Type B pancreatic cell (in vitro differentiated cells): ENCODE measurements at regions not wholly inside any gene's neighbourhood (a gene's known extent, or its start where the extent isn't known, plus 50 kb on each side); places are given as distances from the start of the nearest gene placed in this dataset.

Experiments
- DNase-seq: peaks from one replicate; pipeline ENCODE4 v3.0.0; 2021; ENCODE audit warnings: mixed read lengths; ENCODE audit not compliant: unreplicated experiment; ENCODE audit errors: extremely low spot score
- H3K27ac Mint-ChIP-seq: 2 replicates; pipeline ENCODE4 v1.8.0; 2021; ENCODE audit warnings: mild to moderate bottlenecking, mixed read lengths
- H3K27me3 Mint-ChIP-seq: 2 replicates; pipeline ENCODE4 v1.8.0; 2021; ENCODE audit warnings: mixed read lengths
- H3K36me3 Mint-ChIP-seq: 2 replicates; pipeline ENCODE4 v1.8.0; 2021; ENCODE audit warnings: mixed read lengths
- H3K4me1 Mint-ChIP-seq: one replicate; pipeline ENCODE4 v1.8.0; 2021; ENCODE audit warnings: mixed read lengths; ENCODE audit not compliant: unreplicated experiment
- H3K4me3 Mint-ChIP-seq: 2 replicates; pipeline ENCODE4 v1.8.0; 2021; ENCODE audit warnings: mild to moderate bottlenecking, mixed read lengths
- H3K9me3 Mint-ChIP-seq: 2 replicates; pipeline ENCODE4 v1.8.0; 2021; ENCODE audit warnings: mixed read lengths
- TF ChIP-seq, protein P1 (sequence below): fragments of 200-600 bp; sonication (generic); conservative IDR thresholded peaks from 2 replicates; pipeline ENCODE4 v1.5.0; 2021; ENCODE audit warnings: antibody characterized with exemption, mild to moderate bottlenecking

DNA sequence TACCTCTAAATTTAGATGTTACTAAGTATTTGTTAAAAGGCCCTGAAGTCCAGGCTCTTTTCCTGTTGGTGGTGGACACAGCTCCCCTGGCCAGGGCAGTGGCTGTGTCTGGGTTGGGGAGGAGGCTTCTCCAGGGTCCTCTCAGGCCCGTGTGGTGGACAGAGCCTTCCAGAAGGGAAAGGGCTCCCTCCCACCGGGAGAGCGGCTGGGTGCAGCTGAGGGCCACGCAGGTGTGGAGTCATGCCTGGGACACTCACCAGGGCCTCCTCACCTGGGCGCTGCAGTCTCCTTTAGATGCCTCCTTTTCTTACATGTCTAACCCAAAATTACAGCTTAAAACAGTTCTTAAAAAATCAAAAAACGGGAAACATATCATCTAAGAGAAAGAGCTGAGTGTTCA lies 128.2 kb upstream of the TCERG1L start:
- Mint-ChIP-seq H3K27ac (no peak overlapping the region), H3K9me3 (no peaks in the 10 kb centered on the region), H3K4me3 (no peak overlapping the region), H3K27me3 (peaks cover 47% of the 10 kb centered on the region), H3K36me3 (no peaks in the 10 kb centered on the region), H3K4me1 (no peaks in the 10 kb centered on the region)
- DNase-seq: no peak
- TF ChIP-seq, protein P1, sequence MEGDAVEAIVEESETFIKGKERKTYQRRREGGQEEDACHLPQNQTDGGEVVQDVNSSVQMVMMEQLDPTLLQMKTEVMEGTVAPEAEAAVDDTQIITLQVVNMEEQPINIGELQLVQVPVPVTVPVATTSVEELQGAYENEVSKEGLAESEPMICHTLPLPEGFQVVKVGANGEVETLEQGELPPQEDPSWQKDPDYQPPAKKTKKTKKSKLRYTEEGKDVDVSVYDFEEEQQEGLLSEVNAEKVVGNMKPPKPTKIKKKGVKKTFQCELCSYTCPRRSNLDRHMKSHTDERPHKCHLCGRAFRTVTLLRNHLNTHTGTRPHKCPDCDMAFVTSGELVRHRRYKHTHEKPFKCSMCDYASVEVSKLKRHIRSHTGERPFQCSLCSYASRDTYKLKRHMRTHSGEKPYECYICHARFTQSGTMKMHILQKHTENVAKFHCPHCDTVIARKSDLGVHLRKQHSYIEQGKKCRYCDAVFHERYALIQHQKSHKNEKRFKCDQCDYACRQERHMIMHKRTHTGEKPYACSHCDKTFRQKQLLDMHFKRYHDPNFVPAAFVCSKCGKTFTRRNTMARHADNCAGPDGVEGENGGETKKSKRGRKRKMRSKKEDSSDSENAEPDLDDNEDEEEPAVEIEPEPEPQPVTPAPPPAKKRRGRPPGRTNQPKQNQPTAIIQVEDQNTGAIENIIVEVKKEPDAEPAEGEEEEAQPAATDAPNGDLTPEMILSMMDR: no peak

DNA sequence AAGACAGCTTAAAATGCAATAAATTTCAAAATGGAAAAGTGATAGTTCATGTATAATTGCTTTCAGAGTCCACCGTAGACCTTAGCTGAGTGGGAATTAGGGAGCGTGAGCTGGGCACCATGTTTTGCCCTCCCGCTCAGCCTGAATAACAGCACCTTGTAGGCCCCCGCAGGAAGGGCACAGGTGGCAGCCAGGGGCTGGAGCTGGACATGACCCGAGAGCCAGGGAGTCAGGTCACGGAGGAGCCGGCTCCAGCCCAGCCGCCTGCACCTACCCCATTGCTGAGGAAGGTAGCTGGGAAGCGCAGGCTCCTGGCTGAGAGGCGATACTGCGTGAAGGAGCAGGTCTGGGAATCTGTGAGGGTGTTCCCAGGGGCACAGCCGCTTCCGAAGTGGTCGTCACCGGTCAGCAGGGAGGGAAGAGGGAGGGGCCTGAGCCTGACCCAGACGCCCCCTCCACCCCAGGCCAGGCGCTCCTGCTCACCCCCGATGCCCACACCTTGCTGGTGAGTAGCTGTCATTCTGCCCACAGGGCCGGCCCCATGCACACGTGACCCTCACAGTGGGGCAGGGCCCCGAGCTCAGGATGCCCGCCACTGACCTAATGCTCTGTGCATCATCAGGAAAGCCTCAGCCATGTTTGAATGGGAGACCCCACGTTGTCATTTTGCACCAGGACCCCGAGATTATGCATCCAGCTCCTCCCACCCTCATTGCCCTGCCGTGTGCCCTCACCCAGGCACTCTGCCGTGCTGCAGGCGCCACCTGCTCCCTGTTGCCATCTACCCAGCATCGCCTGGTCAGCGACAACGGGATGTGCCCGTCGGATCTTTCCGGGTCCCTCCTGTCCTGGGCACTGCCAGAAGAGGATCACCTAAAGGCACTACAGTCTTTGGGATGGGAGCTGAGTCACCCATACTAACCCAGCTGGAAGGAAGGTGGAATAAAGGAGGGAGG lies 129.2 kb upstream of the TCERG1L start:
- Mint-ChIP-seq H3K27ac (no peak overlapping the region), H3K36me3 (no peaks in the 10 kb centered on the region), H3K27me3 (peaks cover 51% of the 10 kb centered on the region), H3K4me1 (no peaks in the 10 kb centered on the region), H3K9me3 (no peaks in the 10 kb centered on the region), H3K4me3 (no peak overlapping the region)
- TF ChIP-seq, protein P1: no peak
- DNase-seq: no peak

DNA sequence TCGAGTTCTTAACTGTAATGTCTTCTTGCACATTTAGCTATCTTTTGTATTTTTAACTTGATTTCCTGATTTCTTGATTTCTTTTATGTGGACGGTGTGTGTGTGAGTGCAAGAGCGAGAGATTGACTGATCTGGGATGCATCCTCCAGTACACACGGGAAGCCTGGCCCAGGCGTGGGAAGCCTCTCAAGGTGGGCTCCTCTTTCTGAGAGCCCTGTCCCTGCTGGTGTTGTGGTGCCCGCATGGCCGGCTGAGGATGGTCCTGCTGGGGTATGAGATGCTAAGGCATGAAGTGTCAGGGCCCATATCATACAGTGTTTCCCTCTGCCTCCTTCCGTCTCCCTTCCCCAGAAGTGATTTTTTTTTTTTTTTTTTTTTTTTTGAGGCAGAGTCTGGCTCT lies 130.8 kb upstream of the TCERG1L start:
- TF ChIP-seq, protein P1: no peak
- no peak for DNase-seq
- H3K36me3 Mint-ChIP-seq: no peaks in the 10 kb centered on the region
- H3K27me3 Mint-ChIP-seq: peaks cover 50% of the 10 kb centered on the region
- no peaks in the 10 kb centered on the region for H3K9me3 Mint-ChIP-seq
- no peaks in the 10 kb centered on the region for H3K4me1 Mint-ChIP-seq
- H3K4me3 Mint-ChIP-seq: no peak overlapping the region
- no peak overlapping the region for H3K27ac Mint-ChIP-seq

DNA sequence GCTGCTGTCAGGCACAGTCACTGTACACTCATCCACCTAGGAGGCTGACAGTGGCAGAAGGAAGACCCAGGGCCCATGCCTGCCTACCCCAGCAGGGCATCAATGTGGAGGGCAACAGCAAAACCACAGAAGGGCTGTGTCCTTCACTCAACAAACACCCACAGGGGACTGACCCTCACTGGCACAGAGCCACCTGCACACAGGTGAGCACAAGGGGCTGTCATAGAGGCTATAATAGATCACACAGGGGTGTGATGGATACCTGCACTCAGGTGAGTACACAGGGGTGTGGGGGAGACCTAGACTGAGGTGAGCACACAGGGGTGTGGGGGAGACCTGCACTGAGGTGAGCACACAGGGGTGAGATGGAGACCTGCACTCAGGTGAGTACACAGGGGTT lies 132.8 kb upstream of the TCERG1L start:
- Mint-ChIP-seq H3K4me1 (peaks cover under 1% of the 10 kb centered on the region), H3K27ac (no peak overlapping the region), H3K36me3 (no peaks in the 10 kb centered on the region), H3K4me3 (no peak overlapping the region), H3K9me3 (no peaks in the 10 kb centered on the region), H3K27me3 (peaks cover 43% of the 10 kb centered on the region)
- no peak for DNase-seq
- TF ChIP-seq, protein P1: no peak

DNA sequence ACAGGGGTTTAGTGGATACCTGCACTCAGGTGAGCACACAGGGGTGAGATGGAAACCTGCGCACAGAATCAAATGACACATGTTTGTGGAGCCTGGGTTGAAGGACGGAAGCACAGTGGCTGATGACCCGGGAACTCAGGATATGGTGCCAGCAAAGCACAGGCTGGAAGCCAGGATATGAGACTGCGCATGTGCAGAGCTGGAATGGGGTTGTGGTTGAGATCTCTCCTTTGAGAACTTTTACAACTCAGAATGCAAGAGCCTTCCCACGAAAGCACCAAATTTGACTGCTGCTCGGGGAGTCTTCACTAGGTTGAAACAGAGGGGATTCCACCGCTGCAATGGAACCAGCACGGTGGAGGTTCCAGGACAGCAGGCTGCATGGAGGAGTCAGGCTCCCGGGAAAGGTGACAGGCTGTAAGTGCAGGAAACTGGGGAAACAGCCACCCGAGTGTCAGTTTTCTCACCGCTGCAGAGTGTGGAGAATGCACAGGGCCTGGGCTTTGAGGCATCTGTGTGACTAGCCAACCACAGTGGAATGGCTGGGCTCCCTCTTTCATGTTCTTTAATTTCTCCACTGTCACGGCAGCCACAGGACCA lies 133.4 kb upstream of the TCERG1L start:
- H3K9me3 Mint-ChIP-seq: no peaks in the 10 kb centered on the region
- peaks cover 4% of the 10 kb centered on the region for H3K4me1 Mint-ChIP-seq
- H3K36me3 Mint-ChIP-seq: no peaks in the 10 kb centered on the region

More for the DNA sequence above, 133.4 kb upstream of the TCERG1L start:
- no peak overlapping the region for H3K27ac Mint-ChIP-seq
- H3K4me3 Mint-ChIP-seq: no peak overlapping the region
- TF ChIP-seq, protein P1: no peak
- H3K27me3 Mint-ChIP-seq: peaks cover 40% of the 10 kb centered on the region
- DNase-seq: peak; percentile 25
